ENCODE measurements at regions not wholly inside any gene's neighbourhood (a gene's known extent, or its start where the extent isn't known, plus 50 kb on each side); places are given as distances from the start of the nearest gene placed in this dataset.

- H3K4me3 ChIP-seq (ENCODE audit: low read depth, low read length), result no peak overlapping the region
- TF ChIP-seq CTCF (IDR thresholded peaks at IDR 0.05; ENCODE audit: low read depth, low read length), result no peak
These were observed 1099.1 kb upstream of the ATXN8OS start for GRCh38 chr13:69008499-69008898.

- TF ChIP-seq CTCF (IDR thresholded peaks at IDR 0.05; ENCODE audit: low read depth, low read length), result no peak
- H3K4me3 ChIP-seq (ENCODE audit: low read depth, low read length), result no peak overlapping the region
These were observed 1109.6 kb upstream of the ATXN8OS start for GRCh38 chr13:68998056-68998455.

GRCh38 chr13:68996668-68997025, 1111.0 kb upstream of the ATXN8OS start:
- no peak for TF ChIP-seq CTCF (IDR thresholded peaks at IDR 0.05; ENCODE audit: low read depth, low read length)

GRCh38 chr13:68995972-68996667, 1111.5 kb upstream of the ATXN8OS start:
- no peak for TF ChIP-seq CTCF (IDR thresholded peaks at IDR 0.05; ENCODE audit: low read depth, low read length)
- no peak overlapping the region for H3K4me3 ChIP-seq (ENCODE audit: low read depth, low read length)

More at GRCh38 chr13:68996668-68997025, 1111.0 kb upstream of the ATXN8OS start:
- H3K4me3 ChIP-seq (ENCODE audit: low read depth, low read length), result no peak overlapping the region

DNA sequence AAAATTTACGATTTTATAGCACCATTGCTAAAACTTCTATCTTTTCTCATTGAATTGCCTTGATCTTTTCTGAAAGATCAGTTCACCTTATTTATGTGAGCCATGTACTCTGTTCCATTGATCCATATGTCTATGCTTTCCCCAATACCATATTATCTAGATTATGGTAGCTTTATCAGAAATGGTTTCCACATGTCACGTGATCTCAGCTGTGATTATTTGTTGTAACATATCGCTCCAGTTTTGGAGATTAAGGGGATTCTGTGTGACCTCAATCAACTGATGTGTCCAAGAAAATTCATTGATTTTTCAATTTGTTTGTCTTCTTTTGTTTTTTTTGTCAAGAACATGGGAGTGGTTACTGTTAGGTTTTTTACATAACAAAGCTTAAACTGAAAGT, 1114.5 kb upstream of the ATXN8OS start:
- H3K4me3 ChIP-seq (ENCODE audit: low read depth, low read length), result no peak overlapping the region

GRCh38 chr13:68988176-68988575, 1119.5 kb upstream of the ATXN8OS start:
- no peak overlapping the region for H3K4me3 ChIP-seq (ENCODE audit: low read depth, low read length)

More for the DNA sequence above, 1114.5 kb upstream of the ATXN8OS start:
- no peak for TF ChIP-seq CTCF (IDR thresholded peaks at IDR 0.05; ENCODE audit: low read depth, low read length)

More at GRCh38 chr13:68988176-68988575, 1119.5 kb upstream of the ATXN8OS start:
- TF ChIP-seq CTCF (IDR thresholded peaks at IDR 0.05; ENCODE audit: low read depth, low read length), result no peak

Data from WI38 (cell line).